K562 (cell line): ENCODE measurements at regions not wholly inside any gene's neighbourhood (a gene's known extent, or its start where the extent isn't known, plus 50 kb on each side); places are given as distances from the start of the nearest gene placed in this dataset.

Source experiments
- ATAC-seq: fragments of 200-7000 bp; cut with Tn5 transposase; 3 replicates; pipeline ENCODE4 v1.9.1; 2020; ENCODE audit warnings: moderate library complexity
- BruUV-seq: library from RNA; stranded (reverse); fragments of 400-500 nt; replicated peaks from 2 replicates; lab custom pipeline; 2021; lab: Mats Ljungman, UMichigan
- CTCF ChIA-PET: fragments of 300-600 bp; formaldehyde crosslinking; extraction: SDS; loops from one replicate; lab custom pipeline; 2021; ENCODE audit warnings: low intra/inter-chr PET ratio; lab: Yijun Ruan, JAX
- POLR2A ChIA-PET: fragments of 300-600, 350-650 bp; sonication (Branson Sonifier 250); formaldehyde crosslinking; extraction: SDS; loops from one replicate; lab custom pipeline; 2021; ENCODE audit warnings: antibody characterized with exemption, inconsistent platforms; lab: Yijun Ruan, JAX
- DNase-seq, 4 experiments: peaks; one replicate each; pipeline versions ENCODE4 v3.0.0 to v3.0.0-alpha.2; 2011 to 2018; ENCODE audit warnings: low spot score in 3 of 4, mixed read lengths in 3 of 4; ENCODE audit errors: extremely low read depth in 1 of 4
- FAIRE-seq: peaks from 2 replicates; lab custom pipeline; 2011; peaks lifted over from hg19 to GRCh38; lab: Jason Lieb, UNC
- H2AFZ ChIP-seq: 2 replicates; pipeline ENCODE4 v1.6.0; 2011; ENCODE audit warnings: low read depth, low read length, control low read depth, inconsistent platforms
- H3K27ac ChIP-seq: fragments of 200-600 bp; 3 replicates; pipeline ENCODE4 v1.8.0; 2011; ENCODE audit warnings: low read depth, mild to moderate bottlenecking, control low read depth, inconsistent platforms, low read length, moderate library complexity, mixed read lengths; ENCODE audit errors: extremely low read depth
- H3K27me3 ChIP-seq, 2 experiments: fragments of 300-600 bp in 1 of 2; 2 replicates in 1 of 2; 3 replicates in 1 of 2; pipeline versions ENCODE4 v1.6.0 to v1.8.0; 2011; ENCODE audit warnings: inconsistent platforms in 2 of 2, low read length in 2 of 2, mild to moderate bottlenecking in 1 of 2, mixed read lengths in 1 of 2, moderate library complexity in 1 of 2; ENCODE audit not compliant: control insufficient read depth in 2 of 2, insufficient read depth in 2 of 2
- H3K36me3 ChIP-seq: fragments of 300-600 bp; 3 replicates; pipeline ENCODE4 v1.8.0; 2011; ENCODE audit warnings: mild to moderate bottlenecking, low read length, inconsistent platforms; ENCODE audit not compliant: control insufficient read depth, insufficient read depth
- H3K4me1 ChIP-seq, 2 experiments: fragments of 200-600 bp in 1 of 2; replicated peaks in 1 of 2; 2 replicates in 1 of 2; 3 replicates in 1 of 2; pipeline versions ENCODE4 v1.5.1 to v1.8.0; 2011; ENCODE audit warnings: inconsistent platforms in 2 of 2, low read length in 2 of 2, mild to moderate bottlenecking in 1 of 2, mixed read lengths in 1 of 2, moderate library complexity in 1 of 2; ENCODE audit not compliant: control insufficient read depth in 2 of 2, insufficient read depth in 2 of 2
- H3K4me2 ChIP-seq: 2 replicates; pipeline ENCODE4 v1.6.1; 2011; ENCODE audit warnings: low read length, control low read depth, inconsistent platforms, mixed read lengths; ENCODE audit not compliant: insufficient read depth
- H3K4me3 ChIP-seq: fragments of 200-600 bp; sonication (generic), shearing (Covaris generic); 2 replicates; pipeline ENCODE4 v1.5.1; 2016; ENCODE audit warnings: control low read depth, inconsistent platforms
- H3K79me2 ChIP-seq: fragments of 200-600 bp; 3 replicates; pipeline ENCODE4 v1.8.0; 2011; ENCODE audit warnings: low read length, inconsistent platforms; ENCODE audit not compliant: control insufficient read depth, insufficient read depth
- H3K9ac ChIP-seq, 2 experiments: 2 replicates each; pipeline versions ENCODE4 v1.6.0 to v1.6.1; 2011; ENCODE audit warnings: low read depth in 2 of 2, low read length in 2 of 2, control low read depth in 1 of 2, inconsistent platforms in 1 of 2, mild to moderate bottlenecking in 1 of 2, mixed read lengths in 1 of 2; ENCODE audit not compliant: insufficient read depth in 1 of 2
- H3K9me1 ChIP-seq: one replicate; pipeline ENCODE4 v1.6.0; 2011; ENCODE audit warnings: inconsistent platforms, mild to moderate bottlenecking, low read length, moderate library complexity; ENCODE audit not compliant: control insufficient read depth, insufficient read depth
- H3K9me3 ChIP-seq: replicated peaks from 2 replicates; pipeline ENCODE4 v1.5.1; 2011; ENCODE audit warnings: low read depth, low read length, inconsistent platforms; ENCODE audit not compliant: control insufficient read depth, insufficient read depth
- H4K20me1 ChIP-seq: replicated peaks from 2 replicates; pipeline ENCODE4 v1.6.1; 2011; ENCODE audit warnings: low read length, inconsistent platforms, mixed read lengths; ENCODE audit not compliant: control insufficient read depth, insufficient read depth
- CHD1 ChIP-seq: fragments of 200-600 bp; sonication (generic); IDR thresholded peaks from one replicate; pipeline ENCODE4 v1.6.1; 2012; ENCODE audit warnings: mild to moderate bottlenecking, moderate library complexity, low read length, inconsistent platforms
- EZH2 ChIP-seq: IDR thresholded peaks from 2 replicates; pipeline ENCODE4 v1.6.1; 2012; ENCODE audit warnings: low read depth, mild to moderate bottlenecking, inconsistent platforms, low read length, borderline replicate concordance
- HSF4 ChIP-seq: fragments of 250-450 bp; sonication (Bioruptor Pico); IDR thresholded peaks from 2 replicates; pipeline ENCODE4 v2.1.2; 2022; ENCODE audit warnings: mild to moderate bottlenecking, moderate library complexity, borderline replicate concordance
- IFI16 ChIP-seq: fragments of 250-450 bp; sonication (Bioruptor Pico); IDR thresholded peaks from 2 replicates; pipeline ENCODE4 v2.1.2; 2022; ENCODE audit warnings: mild to moderate bottlenecking, inconsistent platforms
- KHSRP ChIP-seq: fragments of 450-650 bp; IDR thresholded peaks from 2 replicates; pipeline ENCODE4 v1.6.1; 2017
- KLF6 ChIP-seq: fragments of 250-450 bp; sonication (Bioruptor Pico); IDR thresholded peaks from 2 replicates; pipeline ENCODE4 v1.4.0; 2020; ENCODE audit warnings: mild to moderate bottlenecking, moderate library complexity, borderline replicate concordance
- TEAD4 ChIP-seq, 2 experiments: sonication (generic) in 1 of 2; formaldehyde crosslinking in 1 of 2; IDR thresholded peaks; 2 replicates each; pipeline versions ENCODE4 v1.6.1 to v1.8.0; 2012 to 2022; ENCODE audit warnings: borderline replicate concordance in 1 of 2, inconsistent platforms in 1 of 2, low read length in 1 of 2, mild to moderate bottlenecking in 1 of 2, missing genetic modification reagents in 1 of 2
- TSHZ1 ChIP-seq: fragments of 250-450 bp; sonication (Bioruptor Pico); IDR thresholded peaks from 2 replicates; pipeline ENCODE4 v1.4.0; 2020; ENCODE audit warnings: mild to moderate bottlenecking, moderate library complexity
- ZNF197 ChIP-seq: fragments of 200-800 bp; sonication (Bioruptor generic); IDR thresholded peaks from 2 replicates; pipeline ENCODE4 v1.6.1; 2016; ENCODE audit warnings: low read depth, missing genetic modification characterization, missing compliant biosample characterization
- WGBS: fragments of 100-300 bp; shearing (Covaris generic); methylation state at CpG from one replicate; pipeline ENCODE4 v1.1.6; 2016; ENCODE audit warnings: low coverage, mixed read lengths; ENCODE audit not compliant: insufficient coverage; ENCODE audit errors: missing lambda C conversion rate; 5-methylcytosine and 5-hydroxymethylcytosine counted together
- in situ Hi-C: fragments of 300-500 bp; cut with MboI; formaldehyde crosslinking; loops from 4 replicates; pipeline ENCODE4 v1.15.0; 2018; ENCODE audit warnings: inconsistent platforms, mixed read lengths
- intact Hi-C: fragments of 100-400 bp; cut with micrococcal nuclease; formaldehyde crosslinking; loops from 2 replicates; pipeline ENCODE4 v1.14.2; 2022
- TF ChIP-seq, protein P1 (sequence below): fragments of 450-650 bp; formaldehyde crosslinking; IDR thresholded peaks from 2 replicates; pipeline ENCODE4 v1.4.0; 2020; ENCODE audit warnings: mild to moderate bottlenecking, moderate library complexity
- TF ChIP-seq, protein P2 (sequence below): fragments of 250-450 bp; sonication (Bioruptor Pico); IDR thresholded peaks from 2 replicates; pipeline ENCODE4 v1.8.0; 2021; ENCODE audit warnings: mild to moderate bottlenecking, moderate library complexity

- H3K9ac ChIP-seq = no peak overlapping the region
- BruUV-seq = no TSS peak
- FAIRE-seq = no peak
- H3K36me3 ChIP-seq = no peaks in the 10 kb centered on the region
- no peaks in the 10 kb centered on the region for H4K20me1 ChIP-seq
- no peaks in the 10 kb centered on the region for H3K27me3 ChIP-seq
- H3K4me3 ChIP-seq = no peak overlapping the region
- no peaks in the 10 kb centered on the region for H3K4me1 ChIP-seq
- no peak for DNase-seq
- H2AFZ ChIP-seq = no peak overlapping the region
- WGBS = 0% methylated on average over 3 of the region's 3 CpGs
- no peak overlapping the region for H3K4me2 ChIP-seq
- POLR2A ChIA-PET = interaction anchor here (0.6 kb wide), 1 partner anchor 255 kb away, joined by 4 read pairs; no protein-coding TSS in a partner anchor
- no peaks in the 10 kb centered on the region for H3K9me1 ChIP-seq
- in situ Hi-C loops = no loop called here
- intact Hi-C loops = loop anchor here (5.0 kb wide), 1 partner anchor 732 kb away; no protein-coding TSS in a partner anchor
- TF ChIP-seq, protein P1, sequence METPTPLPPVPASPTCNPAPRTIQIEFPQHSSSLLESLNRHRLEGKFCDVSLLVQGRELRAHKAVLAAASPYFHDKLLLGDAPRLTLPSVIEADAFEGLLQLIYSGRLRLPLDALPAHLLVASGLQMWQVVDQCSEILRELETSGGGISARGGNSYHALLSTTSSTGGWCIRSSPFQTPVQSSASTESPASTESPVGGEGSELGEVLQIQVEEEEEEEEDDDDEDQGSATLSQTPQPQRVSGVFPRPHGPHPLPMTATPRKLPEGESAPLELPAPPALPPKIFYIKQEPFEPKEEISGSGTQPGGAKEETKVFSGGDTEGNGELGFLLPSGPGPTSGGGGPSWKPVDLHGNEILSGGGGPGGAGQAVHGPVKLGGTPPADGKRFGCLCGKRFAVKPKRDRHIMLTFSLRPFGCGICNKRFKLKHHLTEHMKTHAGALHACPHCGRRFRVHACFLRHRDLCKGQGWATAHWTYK (CRISPR knock-in tag) = no peak
- TF ChIP-seq TEAD4 (IDR thresholded peaks at IDR 0.05; ENCODE audit: low read length) = no peak
- no peak for TF ChIP-seq TEAD4 (CRISPR knock-in tag; IDR thresholded peaks at IDR 0.05; ENCODE audit: borderline replicate concordance)
- no peak for TF ChIP-seq CHD1
- TF ChIP-seq EZH2 = no peak
- no peak for TF ChIP-seq TSHZ1 (CRISPR knock-in tag)
- TF ChIP-seq, protein P2, sequence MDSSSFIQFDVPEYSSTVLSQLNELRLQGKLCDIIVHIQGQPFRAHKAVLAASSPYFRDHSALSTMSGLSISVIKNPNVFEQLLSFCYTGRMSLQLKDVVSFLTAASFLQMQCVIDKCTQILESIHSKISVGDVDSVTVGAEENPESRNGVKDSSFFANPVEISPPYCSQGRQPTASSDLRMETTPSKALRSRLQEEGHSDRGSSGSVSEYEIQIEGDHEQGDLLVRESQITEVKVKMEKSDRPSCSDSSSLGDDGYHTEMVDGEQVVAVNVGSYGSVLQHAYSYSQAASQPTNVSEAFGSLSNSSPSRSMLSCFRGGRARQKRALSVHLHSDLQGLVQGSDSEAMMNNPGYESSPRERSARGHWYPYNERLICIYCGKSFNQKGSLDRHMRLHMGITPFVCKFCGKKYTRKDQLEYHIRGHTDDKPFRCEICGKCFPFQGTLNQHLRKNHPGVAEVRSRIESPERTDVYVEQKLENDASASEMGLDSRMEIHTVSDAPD (CRISPR knock-in tag) = no peak
- TF ChIP-seq HSF4 (CRISPR knock-in tag) = no peak
- no peak for TF ChIP-seq KHSRP
- TF ChIP-seq KLF6 (CRISPR knock-in tag) = no peak
- TF ChIP-seq IFI16 (CRISPR knock-in tag) = no peak
- TF ChIP-seq ZNF197 (CRISPR knock-in tag) = no peak
- TF ChIP-seq, all 486 proteins: peak for 0
- Histone ChIP-seq H3K79me2 (no peaks in the 10 kb centered on the region), H3K9me3 (no peaks in the 10 kb centered on the region), H3K27ac (no peak overlapping the region)
- ATAC-seq = no peak
- CTCF ChIA-PET = no interaction called here
Measured at GRCh38 chr1:199944986-199945385, 82.5 kb upstream of the NR5A2 start.
